Activated naive CD8-positive, alpha-beta T cell treated with anti-CD3 and anti-CD28 coated beads for 36 hours (primary cell): ENCODE measurements at regions not wholly inside any gene's neighbourhood (a gene's known extent, or its start where the extent isn't known, plus 50 kb on each side); places are given as distances from the start of the nearest gene placed in this dataset.

Experiments
- DNase-seq: peaks from one replicate; pipeline ENCODE4 v3.0.0; 2021
- H3K27ac Mint-ChIP-seq: one replicate; pipeline ENCODE4 v1.8.0; 2022; ENCODE audit warnings: mild to moderate bottlenecking, moderate library complexity, mixed read lengths
- H3K27me3 Mint-ChIP-seq: one replicate; pipeline ENCODE4 v1.8.0; 2022; ENCODE audit warnings: mild to moderate bottlenecking, mixed read lengths
- H3K36me3 Mint-ChIP-seq: one replicate; pipeline ENCODE4 v1.8.0; 2021; ENCODE audit warnings: mild to moderate bottlenecking, mixed read lengths
- H3K4me1 Mint-ChIP-seq: one replicate; pipeline ENCODE4 v1.8.0; 2021; ENCODE audit warnings: mixed read lengths
- H3K4me3 Mint-ChIP-seq: one replicate; pipeline ENCODE4 v1.8.0; 2022; ENCODE audit warnings: mild to moderate bottlenecking, moderate library complexity, mixed read lengths
- H3K9me3 Mint-ChIP-seq: one replicate; pipeline ENCODE4 v1.8.0; 2022; ENCODE audit warnings: mixed read lengths

DNA sequence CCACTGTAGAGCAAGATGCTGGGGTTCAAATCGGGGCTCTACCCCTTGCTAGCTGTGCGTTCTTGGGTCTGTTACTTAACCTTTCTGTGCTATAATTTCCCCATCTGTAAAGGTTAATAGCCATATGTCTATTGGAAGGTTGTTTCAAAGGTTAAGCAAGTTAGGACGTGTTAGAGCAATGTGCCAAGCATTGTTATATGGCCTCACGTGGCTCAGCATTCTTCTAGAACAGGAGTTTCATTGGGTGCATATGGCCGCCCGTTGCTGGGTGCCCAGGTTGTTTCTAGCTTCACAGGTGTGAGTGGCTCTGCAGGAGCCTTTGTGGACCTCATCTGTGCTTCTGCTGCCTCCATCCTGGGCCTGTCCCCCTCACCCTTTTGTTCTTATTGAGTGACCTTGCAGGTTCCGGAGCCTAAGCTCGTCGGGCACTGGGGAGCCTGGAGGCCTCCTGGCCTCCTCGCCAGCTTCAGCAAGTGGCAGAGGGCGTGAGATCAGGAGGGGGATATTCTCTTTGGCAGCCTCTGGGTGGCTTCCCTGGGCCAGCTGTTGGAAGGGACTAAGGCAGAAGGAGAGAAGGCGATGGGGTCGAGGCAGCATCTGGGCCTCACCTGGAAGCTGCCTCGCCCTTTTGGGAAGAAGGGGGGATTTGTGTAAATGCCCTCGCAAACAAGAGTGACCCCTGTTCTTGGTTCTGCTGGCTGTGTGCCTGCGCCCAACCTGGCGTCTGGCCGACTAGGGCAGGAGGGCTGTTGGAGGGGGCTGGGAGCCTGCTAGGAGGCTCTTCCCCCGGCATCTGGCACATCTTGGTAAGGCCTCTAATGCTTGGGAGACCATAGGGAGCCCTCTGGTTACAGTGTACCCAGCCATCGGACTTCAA lies 80.2 kb upstream of the CIBAR2 start:
- DNase-seq: no peak
- no peak overlapping the region for H3K27ac Mint-ChIP-seq
- H3K4me3 Mint-ChIP-seq: no peak overlapping the region
- peaks cover 3% of the 10 kb centered on the region for H3K36me3 Mint-ChIP-seq
- H3K9me3 Mint-ChIP-seq: peaks cover 9% of the 10 kb centered on the region
- no peaks in the 10 kb centered on the region for H3K27me3 Mint-ChIP-seq
- no peaks in the 10 kb centered on the region for H3K4me1 Mint-ChIP-seq

DNA sequence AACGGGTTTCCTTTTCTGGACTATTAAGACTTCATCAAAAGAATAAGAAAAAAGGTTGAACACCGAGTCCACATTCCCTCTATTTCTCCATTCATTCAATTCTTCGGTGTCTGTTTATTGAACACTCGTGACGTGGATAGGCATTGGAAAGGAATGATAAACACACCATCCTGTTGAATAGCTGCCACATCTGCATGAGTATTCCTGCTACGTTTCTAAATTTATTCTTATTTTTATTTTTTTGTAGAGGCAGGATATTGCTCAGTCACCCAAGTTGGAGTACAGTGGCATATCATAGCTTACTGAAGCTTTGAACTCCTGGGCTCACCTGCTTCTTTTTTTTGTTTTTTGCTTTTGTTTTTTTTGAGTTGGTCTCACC lies 80.8 kb upstream of the CIBAR2 start:
- H3K36me3 Mint-ChIP-seq: peaks cover 3% of the 10 kb centered on the region
- H3K27ac Mint-ChIP-seq: no peak overlapping the region
- no peak for DNase-seq
- no peaks in the 10 kb centered on the region for H3K27me3 Mint-ChIP-seq
- no peak overlapping the region for H3K4me3 Mint-ChIP-seq
- H3K9me3 Mint-ChIP-seq: peaks cover 9% of the 10 kb centered on the region
- no peaks in the 10 kb centered on the region for H3K4me1 Mint-ChIP-seq

DNA sequence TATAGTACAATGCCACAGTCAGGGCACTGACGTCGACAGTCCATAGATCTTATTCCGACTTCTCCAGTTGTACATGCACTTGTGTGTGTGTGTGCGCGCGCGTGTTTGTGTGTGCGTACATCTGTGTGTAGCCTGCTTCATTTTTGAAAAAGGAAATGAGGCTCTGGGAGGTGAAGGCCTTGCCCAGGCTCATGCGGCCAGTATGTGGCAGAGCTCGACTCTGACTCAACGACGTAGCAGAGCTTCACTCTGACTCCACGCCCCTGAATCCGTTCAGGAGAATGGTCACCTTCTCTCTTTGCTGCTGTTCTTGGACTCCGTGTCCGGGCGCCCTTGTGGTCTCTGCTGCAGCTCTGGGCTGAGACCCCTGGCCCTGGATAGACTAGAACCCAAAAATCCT lies 81.6 kb upstream of the CIBAR2 start:
- Mint-ChIP-seq H3K4me3 (no peak overlapping the region), H3K9me3 (peaks cover 9% of the 10 kb centered on the region), H3K36me3 (no peaks in the 10 kb centered on the region), H3K27me3 (no peaks in the 10 kb centered on the region), H3K27ac (no peak overlapping the region), H3K4me1 (no peaks in the 10 kb centered on the region)
- no peak for DNase-seq

DNA sequence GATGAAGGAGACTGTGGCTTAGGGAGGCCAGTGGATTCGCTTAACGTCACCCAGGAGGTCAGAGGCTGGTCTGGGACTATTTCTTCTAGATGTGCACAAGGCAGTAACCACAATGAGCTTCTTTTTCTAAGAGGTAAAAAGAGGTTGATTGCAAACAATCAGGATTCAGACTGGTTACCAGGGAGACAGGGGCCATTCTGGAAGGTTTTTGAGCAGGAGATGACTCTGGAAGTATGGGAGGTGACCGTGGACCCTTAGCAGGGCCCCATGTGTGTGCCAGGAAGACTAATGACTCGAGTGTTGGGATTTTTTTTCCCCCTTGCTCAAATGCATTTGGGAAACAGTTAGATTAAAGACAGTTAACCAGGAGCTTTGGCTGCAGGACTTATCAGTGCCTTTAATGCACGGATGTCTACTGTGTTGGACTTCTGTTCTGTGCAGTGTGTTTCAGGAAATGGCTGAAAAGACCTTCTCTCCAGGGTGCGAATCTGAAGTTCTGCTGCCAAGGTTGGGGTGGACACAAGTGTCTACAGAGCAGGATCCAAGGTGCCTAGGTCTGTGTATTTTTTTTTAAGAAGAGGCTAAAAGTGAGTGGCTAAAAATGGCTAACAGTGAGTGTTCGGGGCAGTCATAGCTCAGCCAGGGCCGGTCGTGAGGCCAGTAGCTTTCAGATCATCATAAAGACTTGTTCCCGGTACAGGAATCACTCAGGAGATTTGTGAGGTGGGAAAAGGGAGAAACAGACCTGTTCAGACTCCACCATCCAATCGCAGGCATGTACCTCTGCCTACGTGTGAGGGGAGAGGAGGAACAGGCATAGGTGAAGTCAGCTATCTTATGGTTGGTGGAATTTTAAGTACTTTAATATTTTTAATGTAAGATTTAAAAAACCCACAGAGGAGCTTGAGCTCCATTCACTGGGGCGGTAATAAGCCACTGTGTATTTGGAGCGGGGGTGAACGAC lies 82.3 kb upstream of the CIBAR2 start:
- no peaks in the 10 kb centered on the region for H3K36me3 Mint-ChIP-seq
- no peak overlapping the region for H3K4me3 Mint-ChIP-seq
- no peaks in the 10 kb centered on the region for H3K4me1 Mint-ChIP-seq
- peaks cover 5% of the 10 kb centered on the region for H3K9me3 Mint-ChIP-seq
- H3K27ac Mint-ChIP-seq: no peak overlapping the region
- H3K27me3 Mint-ChIP-seq: no peaks in the 10 kb centered on the region
- no peak for DNase-seq

DNA sequence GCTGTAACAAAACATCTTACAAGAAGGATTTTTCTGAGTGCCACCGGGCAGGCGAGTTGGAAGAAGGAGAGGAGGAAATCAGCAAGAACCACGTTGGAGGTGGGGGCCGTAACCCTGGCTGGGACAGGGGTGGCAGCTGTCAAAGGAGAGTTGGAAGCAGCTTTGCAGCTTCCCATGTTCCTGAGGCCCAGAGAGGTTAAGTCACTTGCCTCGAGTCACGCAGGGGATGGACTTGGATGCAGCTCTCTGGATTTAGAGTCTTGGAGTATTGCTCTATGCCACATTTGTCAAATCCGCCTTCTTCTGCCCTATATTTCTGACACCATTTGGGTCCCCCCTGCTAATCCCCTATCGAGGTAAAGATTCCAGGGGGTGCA lies 83.0 kb upstream of the CIBAR2 start:
- H3K9me3 Mint-ChIP-seq: no peaks in the 10 kb centered on the region
- no peaks in the 10 kb centered on the region for H3K27me3 Mint-ChIP-seq
- no peaks in the 10 kb centered on the region for H3K36me3 Mint-ChIP-seq
- no peak for DNase-seq
- no peak overlapping the region for H3K4me3 Mint-ChIP-seq
- no peaks in the 10 kb centered on the region for H3K4me1 Mint-ChIP-seq
- no peak overlapping the region for H3K27ac Mint-ChIP-seq

DNA sequence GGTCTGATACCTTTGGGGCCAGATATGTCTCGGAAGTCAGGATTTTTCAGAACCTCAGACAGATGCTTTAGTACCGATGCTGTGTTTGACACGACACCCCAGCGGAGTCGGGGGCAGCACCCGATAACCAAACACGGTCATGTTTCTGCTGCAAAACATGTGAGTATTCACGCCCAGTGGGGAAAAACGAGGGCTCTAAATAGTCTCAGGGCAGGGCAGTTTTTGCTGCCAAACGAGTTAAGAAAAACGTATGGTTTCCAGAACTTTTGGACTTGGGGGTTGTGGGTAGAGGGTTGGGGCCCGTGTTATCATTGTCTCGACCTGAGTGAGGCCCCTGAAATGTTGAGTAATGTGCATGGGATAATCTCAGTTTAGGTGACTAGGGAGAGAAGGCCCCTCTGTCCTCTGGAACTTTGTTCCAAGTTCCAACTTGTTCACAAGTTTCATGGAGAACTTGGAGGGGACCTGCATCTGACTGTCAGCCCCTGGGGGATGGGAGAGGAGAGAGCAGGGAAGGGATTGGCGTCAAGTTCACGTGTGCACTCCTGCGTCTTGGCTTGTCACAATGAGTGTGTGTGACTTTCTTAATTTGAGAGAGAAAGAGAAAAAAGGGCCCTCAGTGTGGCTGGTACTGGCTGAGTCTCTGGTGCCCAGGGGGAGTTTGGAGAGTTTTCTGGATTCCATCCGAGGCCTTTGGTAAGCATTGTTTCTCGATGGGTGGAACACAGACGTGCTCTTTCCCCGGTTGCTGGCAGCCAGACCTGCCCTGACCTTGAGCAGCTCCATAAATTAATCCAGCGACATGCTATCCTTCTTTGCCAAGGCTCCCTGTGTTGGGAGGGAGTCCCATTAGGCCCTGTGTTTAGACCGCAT lies 83.9 kb upstream of the CIBAR2 start:
- no peaks in the 10 kb centered on the region for H3K4me1 Mint-ChIP-seq
- no peak overlapping the region for H3K4me3 Mint-ChIP-seq
- H3K27ac Mint-ChIP-seq: no peak overlapping the region
- no peaks in the 10 kb centered on the region for H3K9me3 Mint-ChIP-seq
- no peaks in the 10 kb centered on the region for H3K36me3 Mint-ChIP-seq
- H3K27me3 Mint-ChIP-seq: no peaks in the 10 kb centered on the region
- DNase-seq: no peak

DNA sequence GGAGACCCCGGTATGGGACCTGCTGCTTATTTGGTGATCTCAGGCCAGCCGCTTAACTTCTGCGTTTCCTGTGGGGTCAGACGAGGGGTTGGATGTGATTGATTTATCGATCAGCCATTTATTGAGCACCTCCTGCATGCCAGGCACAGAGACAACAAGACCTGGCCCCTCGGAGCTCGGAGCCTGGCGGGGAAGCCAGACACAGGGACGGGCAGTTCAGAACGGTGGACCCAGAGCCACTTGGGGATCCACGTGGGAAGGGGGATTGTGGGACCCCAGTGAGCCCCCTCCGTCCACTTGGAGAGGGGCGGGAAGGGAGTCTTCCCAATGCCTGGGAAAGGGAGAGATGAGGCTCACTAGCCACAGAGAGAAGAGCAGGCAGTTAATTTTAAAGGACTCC lies 84.7 kb upstream of the CIBAR2 start:
- no peak overlapping the region for H3K4me3 Mint-ChIP-seq

DNA sequence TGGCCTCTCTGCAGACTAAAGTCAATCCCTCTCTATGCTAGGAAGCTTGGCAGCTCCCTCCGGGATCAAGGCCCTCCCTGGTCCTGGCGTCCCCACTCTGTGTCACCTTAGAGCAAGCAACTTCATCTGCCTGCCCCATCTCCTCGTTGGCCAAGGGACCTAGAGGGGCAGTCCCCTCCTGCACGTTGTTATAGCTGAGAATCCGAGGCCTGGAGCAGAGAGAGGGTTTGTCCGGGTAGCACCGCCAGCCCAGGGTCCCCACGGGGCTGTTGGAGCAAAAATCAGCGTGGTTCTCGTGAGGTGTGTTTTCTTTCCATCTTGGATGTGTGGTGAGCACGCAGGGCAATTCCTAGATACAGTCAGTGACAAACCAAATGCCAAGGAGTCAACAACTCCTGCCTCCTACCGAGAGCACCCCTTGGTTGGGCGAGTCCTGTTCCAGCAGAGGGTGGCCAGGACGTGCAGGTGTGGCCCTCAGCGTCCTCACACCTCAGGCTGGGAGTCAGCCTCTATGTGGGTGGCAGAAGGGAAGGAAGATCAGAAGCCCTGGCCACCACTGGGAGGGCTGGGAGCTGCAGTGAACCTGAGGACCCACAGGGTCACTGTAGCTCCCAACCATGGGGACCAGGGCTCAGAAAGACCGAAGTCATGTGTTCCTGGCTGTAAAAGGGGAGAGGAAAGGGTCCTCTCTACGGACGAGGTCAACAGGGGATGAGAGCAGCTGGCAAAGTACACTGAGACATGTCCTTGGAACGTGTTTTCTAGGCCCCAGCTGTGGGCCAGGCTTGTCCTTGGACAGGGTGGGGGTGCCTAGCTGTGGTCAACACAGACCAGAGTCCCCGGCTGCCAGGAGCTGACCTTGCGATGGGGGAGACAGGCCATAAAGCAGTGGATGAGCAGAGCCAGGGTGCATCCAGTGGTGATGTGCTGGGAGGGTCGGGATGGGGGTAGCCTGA lies 85.6 kb upstream of the CIBAR2 start:
- DNase-seq: no peak
- Mint-ChIP-seq H3K4me3 (no peak overlapping the region), H3K4me1 (no peaks in the 10 kb centered on the region), H3K36me3 (no peaks in the 10 kb centered on the region), H3K27me3 (no peaks in the 10 kb centered on the region), H3K27ac (no peak overlapping the region), H3K9me3 (no peaks in the 10 kb centered on the region)

More for the DNA sequence above, 84.7 kb upstream of the CIBAR2 start:
- no peaks in the 10 kb centered on the region for H3K27me3 Mint-ChIP-seq
- H3K27ac Mint-ChIP-seq: no peak overlapping the region
- no peaks in the 10 kb centered on the region for H3K4me1 Mint-ChIP-seq
- no peak for DNase-seq
- no peaks in the 10 kb centered on the region for H3K9me3 Mint-ChIP-seq
- H3K36me3 Mint-ChIP-seq: no peaks in the 10 kb centered on the region

DNA sequence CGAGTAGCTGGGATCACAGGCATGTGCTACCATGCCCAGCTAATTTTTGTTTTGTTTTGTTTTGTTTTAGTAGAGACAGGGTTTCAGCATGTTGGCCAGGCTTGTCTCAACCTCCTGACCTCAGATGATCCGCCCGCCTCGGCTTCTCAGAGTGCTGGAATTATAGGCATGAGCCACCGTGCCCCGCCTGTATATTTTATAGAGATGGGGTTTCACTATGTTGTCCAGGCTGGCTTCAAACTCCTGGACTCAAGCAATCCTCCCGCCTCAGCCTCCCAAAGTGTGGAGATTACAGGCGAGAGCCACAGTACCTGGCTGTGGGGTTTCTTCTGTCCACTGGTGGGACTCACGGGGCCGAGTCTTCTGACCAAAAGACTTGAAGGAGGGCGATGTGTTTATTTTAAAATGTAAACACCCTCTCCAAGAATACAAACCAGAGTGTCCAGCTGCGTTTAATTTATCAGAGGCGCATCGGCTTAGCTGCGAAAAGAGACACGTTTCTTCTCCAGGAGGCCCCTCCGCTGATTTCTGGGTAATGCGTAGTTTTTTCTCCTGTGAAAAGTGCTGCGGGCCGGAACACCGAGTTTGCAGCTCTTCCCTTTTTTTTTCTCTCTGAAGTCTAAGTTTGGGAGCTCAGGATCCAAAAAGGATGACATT lies 86.9 kb upstream of the CIBAR2 start:
- H3K27ac Mint-ChIP-seq: no peak overlapping the region
- no peaks in the 10 kb centered on the region for H3K4me1 Mint-ChIP-seq

DNA sequence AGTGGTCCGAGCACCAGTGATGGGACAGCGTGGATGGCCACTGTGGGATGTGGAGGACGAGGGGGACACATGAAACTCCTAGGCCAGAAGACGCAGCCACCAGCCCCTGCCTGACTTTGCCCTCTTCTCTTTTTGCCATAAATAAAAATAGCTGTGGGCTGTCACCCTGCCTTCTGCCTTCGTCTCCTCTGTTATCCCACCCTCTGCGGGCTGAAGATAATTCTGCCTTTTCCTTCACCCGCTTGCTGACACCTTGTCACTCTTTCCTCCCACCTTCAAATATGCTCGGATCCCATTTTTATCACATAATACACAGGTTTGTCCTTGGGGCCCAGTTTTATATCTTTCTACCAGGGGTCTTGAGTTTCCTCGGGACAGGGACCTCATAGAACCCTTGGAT lies 87.6 kb upstream of the CIBAR2 start:
- H3K4me1 Mint-ChIP-seq: no peaks in the 10 kb centered on the region
- H3K36me3 Mint-ChIP-seq: no peaks in the 10 kb centered on the region
- H3K27ac Mint-ChIP-seq: no peak overlapping the region
- no peaks in the 10 kb centered on the region for H3K9me3 Mint-ChIP-seq
- no peak overlapping the region for H3K4me3 Mint-ChIP-seq
- H3K27me3 Mint-ChIP-seq: no peaks in the 10 kb centered on the region
- no peak for DNase-seq

More for the DNA sequence above, 86.9 kb upstream of the CIBAR2 start:
- no peak for DNase-seq
- no peaks in the 10 kb centered on the region for H3K27me3 Mint-ChIP-seq
- H3K36me3 Mint-ChIP-seq: no peaks in the 10 kb centered on the region
- H3K9me3 Mint-ChIP-seq: no peaks in the 10 kb centered on the region
- no peak overlapping the region for H3K4me3 Mint-ChIP-seq

DNA sequence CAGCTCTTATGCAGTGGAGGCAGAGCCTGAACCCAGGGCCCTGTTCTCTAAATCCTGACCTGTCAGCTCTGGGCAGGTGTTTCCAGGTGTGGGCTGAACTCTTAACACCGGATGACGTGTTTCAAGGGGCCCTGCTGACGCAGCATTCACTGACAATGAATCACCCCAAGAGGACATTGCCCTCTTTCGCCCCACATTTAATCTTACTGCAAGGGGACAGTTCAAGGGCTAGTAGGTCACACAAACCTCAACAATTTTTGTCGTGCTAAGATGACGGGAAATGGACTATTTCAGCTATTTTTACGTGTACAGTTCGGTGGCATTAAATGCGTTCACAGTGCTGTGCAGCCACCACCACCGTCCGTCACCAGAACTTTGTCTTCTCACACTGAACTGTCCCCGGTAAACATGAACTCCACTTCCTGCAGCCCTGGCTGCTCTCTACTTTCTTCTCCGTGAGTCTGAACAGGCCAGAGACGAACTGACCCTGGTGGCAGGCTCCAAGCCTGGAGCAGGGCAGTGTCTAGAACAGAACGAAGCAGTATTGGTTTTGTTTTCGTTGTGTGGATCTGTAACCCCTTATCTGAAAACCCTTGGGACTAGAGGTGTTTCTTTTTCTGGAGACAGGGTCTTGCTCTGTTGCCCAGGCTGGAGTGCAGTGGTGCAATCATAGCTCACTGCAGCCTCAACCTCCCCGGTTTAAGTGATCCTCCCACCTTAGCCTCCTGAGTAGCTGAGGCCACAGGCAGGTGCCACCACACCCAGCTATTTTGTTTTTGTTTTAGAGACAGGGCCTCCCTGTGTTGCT lies 88.4 kb upstream of the CIBAR2 start:
- Mint-ChIP-seq H3K27ac (no peak overlapping the region), H3K9me3 (no peaks in the 10 kb centered on the region), H3K36me3 (no peaks in the 10 kb centered on the region), H3K4me3 (no peak overlapping the region), H3K27me3 (peaks cover under 1% of the 10 kb centered on the region), H3K4me1 (no peaks in the 10 kb centered on the region)
- no peak for DNase-seq

DNA sequence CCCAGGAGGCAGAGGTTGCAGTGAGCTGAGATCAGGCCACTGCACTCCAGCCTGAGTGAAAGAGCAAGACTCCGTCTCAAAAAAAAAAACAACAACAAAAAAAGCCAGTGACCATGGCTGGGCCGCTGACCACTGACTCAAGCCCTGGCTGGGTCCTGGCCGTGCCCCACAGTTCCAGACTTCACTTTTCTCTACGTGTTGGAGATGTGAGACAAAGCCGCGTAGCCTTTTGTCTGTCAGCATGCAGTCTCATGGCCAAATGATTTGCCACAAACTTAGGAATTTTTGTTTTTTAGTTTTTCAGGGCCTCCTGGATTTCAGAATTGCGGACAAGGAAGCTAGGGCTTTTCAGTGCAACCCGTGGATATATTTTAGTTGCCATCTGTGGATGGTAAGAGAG lies 89.3 kb upstream of the CIBAR2 start:
- H3K4me1 Mint-ChIP-seq: no peaks in the 10 kb centered on the region
- DNase-seq: no peak
- H3K4me3 Mint-ChIP-seq: no peak overlapping the region
- no peaks in the 10 kb centered on the region for H3K36me3 Mint-ChIP-seq
- H3K27ac Mint-ChIP-seq: no peak overlapping the region
- peaks cover 3% of the 10 kb centered on the region for H3K27me3 Mint-ChIP-seq
- H3K9me3 Mint-ChIP-seq: no peaks in the 10 kb centered on the region

DNA sequence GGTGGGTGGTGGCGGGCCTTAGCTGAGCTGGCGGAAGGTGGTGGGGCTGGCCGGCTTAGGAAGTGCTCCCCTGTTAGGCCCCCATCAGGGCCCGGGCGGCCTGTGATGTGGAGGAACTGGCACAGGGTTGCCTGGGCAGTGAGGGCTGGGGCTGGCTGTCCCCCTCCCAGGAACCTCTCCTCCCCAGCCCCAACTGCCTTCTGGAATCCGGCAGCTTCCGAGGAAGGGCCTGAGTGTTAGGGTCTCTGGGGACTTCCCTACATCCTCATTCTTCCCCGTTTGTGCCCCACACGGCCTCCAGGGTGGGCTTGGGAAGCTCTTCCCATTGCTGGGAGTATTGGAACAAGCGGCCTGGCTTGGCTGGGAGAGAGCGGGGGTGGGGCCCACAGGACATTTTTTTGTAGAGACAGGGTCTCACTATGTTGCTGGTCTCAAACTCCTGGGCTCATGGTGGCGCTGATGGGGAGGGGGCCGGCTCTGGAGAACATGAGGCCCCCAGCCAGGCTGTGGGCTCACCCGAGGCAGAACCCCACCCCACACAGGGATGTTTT lies 89.9 kb upstream of the CIBAR2 start:
- H3K27ac Mint-ChIP-seq: no peak overlapping the region
- H3K36me3 Mint-ChIP-seq: no peaks in the 10 kb centered on the region
- no peaks in the 10 kb centered on the region for H3K4me1 Mint-ChIP-seq
- DNase-seq: no peak
- peaks cover 3% of the 10 kb centered on the region for H3K27me3 Mint-ChIP-seq
- H3K4me3 Mint-ChIP-seq: no peak overlapping the region
- no peaks in the 10 kb centered on the region for H3K9me3 Mint-ChIP-seq
